Right lobe of liver (tissue), 6 donors: ENCODE measurements at regions not wholly inside any gene's neighbourhood (a gene's known extent, or its start where the extent isn't known, plus 50 kb on each side); places are given as distances from the start of the nearest gene placed in this dataset.
A peak's percentile ranks its signal among the peaks of the same experiment; 100 is the strongest.

ENCODE experiments used
- ATAC-seq, 4 donors: fragments of 200-7000 bp; cut with Tn5 transposase; one replicate each; pipeline ENCODE4 v1.9.1; 2020; ENCODE audit warnings: mild to moderate bottlenecking in 4 of 4, moderate library complexity in 4 of 4
- DNase-seq, 3 donors: peaks; one replicate each; pipeline ENCODE4 v3.0.0-alpha.2; 2020
- H3K27ac ChIP-seq, 3 donors: fragments of 200-600 bp; one replicate each; pipeline ENCODE4 v1.8.0; 2022
- H3K27me3 ChIP-seq, 2 donors: fragments of 200-600 bp; one replicate each; pipeline ENCODE4 v1.8.0; 2022
- H3K36me3 ChIP-seq, 4 donors: fragments of 200-600 bp; sonication (generic) in 1 of 4; one replicate each; pipeline versions ENCODE4 v1.5.1 to v1.8.0; 2017 to 2022; ENCODE audit warnings: control low read depth in 1 of 4
- H3K4me1 ChIP-seq, 4 donors: fragments of 200-600 bp; sonication (generic) in 1 of 4; one replicate each; pipeline versions ENCODE4 v1.5.1 to v1.8.0; 2017 to 2022; ENCODE audit warnings: control low read depth in 1 of 4
- H3K4me3 ChIP-seq, 3 donors: fragments of 200-600 bp; one replicate each; pipeline ENCODE4 v1.8.0; 2022
- H3K9me3 ChIP-seq, 4 donors: fragments of 200-600 bp; sonication (generic) in 1 of 4; one replicate each; pipeline versions ENCODE4 v1.5.1 to v1.8.0; 2017 to 2022; ENCODE audit warnings: control low read depth in 1 of 4
- POLR2A ChIP-seq: fragments of 450-650 bp; IDR thresholded peaks from one replicate; pipeline ENCODE4 v1.6.1; 2017; ENCODE audit warnings: antibody characterized with exemption, mild to moderate bottlenecking
- WGBS: methylation state at CpG from one replicate; pipeline ENCODE4 v1.1.6; 2018; ENCODE audit warnings: low coverage, low lambda C conversion rate; ENCODE audit not compliant: insufficient coverage; ENCODE audit errors: missing lambda C conversion rate; 5-methylcytosine and 5-hydroxymethylcytosine counted together
- intact Hi-C, 2 donors: fragments of 100-400 bp; cut with DNase I; formaldehyde crosslinking; loops; one replicate each; pipeline versions ENCODE4 v1.11.2 to v1.14.1; 2022
- TF ChIP-seq, protein P1 (sequence below), 4 donors: fragments of 200-600 bp in 3 of 4; fragments of 450-650 bp in 1 of 4; IDR thresholded peaks; one replicate each; pipeline versions ENCODE4 v1.5.1 to v1.8.0; 2016 to 2022; ENCODE audit warnings: antibody characterized with exemption in 4 of 4, mild to moderate bottlenecking in 2 of 4
- donor health status: DM: no; HTN: yes; CAD: no.
- donor health status: DM: no; HTN: no; CAD: no.
- donor health status: DM: no; HTN: no; CAD: no.
- donor health status: DM: no; HTN: yes; CAD: no.
- donor health status: DM: no; HTN: yes; CAD: no.

DNA sequence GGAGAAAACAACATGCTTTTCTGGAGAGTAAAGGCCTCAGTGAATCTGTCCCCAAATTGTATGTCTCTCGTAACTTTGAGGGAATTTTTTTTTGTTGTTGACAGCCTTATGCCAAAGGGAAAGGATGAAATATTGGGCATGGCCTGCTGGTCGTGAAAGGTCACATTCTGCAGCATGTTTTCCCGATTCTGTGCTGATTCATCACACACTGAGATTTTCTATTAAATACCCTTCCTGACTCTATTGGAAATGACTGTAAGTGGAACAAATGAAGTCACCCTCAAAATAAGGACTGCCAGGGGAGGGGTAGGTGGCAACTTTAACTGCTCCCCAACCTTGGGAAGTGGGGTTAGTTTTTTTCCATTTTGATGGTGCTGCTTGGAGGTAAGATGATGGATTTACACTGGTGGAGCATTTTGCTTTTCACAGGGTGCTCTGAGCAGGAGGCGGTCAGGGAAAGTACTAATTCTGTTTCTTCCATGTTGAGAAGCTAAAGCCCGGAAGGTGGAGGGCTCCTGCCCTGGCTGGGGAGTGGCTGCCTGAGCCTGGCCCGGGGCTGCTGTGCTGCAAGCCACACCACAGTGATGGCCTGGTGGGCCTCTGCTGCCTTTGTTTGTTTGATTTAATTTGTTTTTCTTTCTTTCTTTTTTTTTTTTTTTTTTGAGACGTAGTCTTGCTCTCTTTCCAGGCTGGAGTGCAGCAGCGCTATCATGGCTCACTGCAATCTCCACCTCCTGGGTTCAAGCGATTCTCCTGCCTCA, 116.8 kb upstream of the SPATA13 start:
- intact Hi-C loops = no loop called here
- TF ChIP-seq, protein P1, sequence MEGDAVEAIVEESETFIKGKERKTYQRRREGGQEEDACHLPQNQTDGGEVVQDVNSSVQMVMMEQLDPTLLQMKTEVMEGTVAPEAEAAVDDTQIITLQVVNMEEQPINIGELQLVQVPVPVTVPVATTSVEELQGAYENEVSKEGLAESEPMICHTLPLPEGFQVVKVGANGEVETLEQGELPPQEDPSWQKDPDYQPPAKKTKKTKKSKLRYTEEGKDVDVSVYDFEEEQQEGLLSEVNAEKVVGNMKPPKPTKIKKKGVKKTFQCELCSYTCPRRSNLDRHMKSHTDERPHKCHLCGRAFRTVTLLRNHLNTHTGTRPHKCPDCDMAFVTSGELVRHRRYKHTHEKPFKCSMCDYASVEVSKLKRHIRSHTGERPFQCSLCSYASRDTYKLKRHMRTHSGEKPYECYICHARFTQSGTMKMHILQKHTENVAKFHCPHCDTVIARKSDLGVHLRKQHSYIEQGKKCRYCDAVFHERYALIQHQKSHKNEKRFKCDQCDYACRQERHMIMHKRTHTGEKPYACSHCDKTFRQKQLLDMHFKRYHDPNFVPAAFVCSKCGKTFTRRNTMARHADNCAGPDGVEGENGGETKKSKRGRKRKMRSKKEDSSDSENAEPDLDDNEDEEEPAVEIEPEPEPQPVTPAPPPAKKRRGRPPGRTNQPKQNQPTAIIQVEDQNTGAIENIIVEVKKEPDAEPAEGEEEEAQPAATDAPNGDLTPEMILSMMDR (IDR thresholded peaks at IDR 0.05) = no peak
- no peak for TF ChIP-seq POLR2A
- ATAC-seq = no peak
- Histone ChIP-seq H3K4me3 (no peak overlapping the region), H3K27ac (no peak overlapping the region), H3K9me3 (no peaks in the 10 kb centered on the region), H3K36me3 (no peaks in the 10 kb centered on the region), H3K27me3 (no peaks in the 10 kb centered on the region), H3K4me1 (no peaks in the 10 kb centered on the region)
- WGBS = 74% methylated on average over 6 of the region's 9 CpGs
- DNase-seq = no peak

DNA sequence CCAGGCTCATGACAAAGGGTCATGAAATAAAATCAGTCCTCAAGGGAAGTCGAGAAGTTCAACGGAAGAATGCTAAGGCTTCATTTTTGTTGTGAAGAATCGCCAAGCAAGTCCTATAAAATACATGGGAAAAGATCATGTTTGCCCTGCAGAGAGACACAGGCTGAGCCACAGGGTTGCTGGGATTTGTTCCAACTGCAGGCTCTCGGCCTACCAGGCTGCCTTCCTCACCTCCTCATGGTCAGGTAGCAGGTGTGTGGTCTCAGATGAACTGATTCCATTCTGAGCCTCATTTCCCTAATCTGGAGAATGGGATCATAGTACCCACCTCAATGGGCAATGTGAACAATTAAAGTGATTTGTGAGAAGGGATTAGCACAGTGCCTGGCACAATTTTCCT, 114.9 kb upstream of the SPATA13 start:
- intact Hi-C loops = no loop called here
- Histone ChIP-seq H3K27me3 (no peaks in the 10 kb centered on the region), H3K27ac (no peak overlapping the region), H3K36me3 (no peaks in the 10 kb centered on the region), H3K4me1 (peaks cover 0 to 2% (median 0%) of the 10 kb centered on the region in 4 donors), H3K4me3 (no peak overlapping the region), H3K9me3 (no peaks in the 10 kb centered on the region)
- 69% methylated on average over 4 of the region's 4 CpGs for WGBS
- ATAC-seq (no peak), DNase-seq (no peak)
- TF ChIP-seq, protein P1 (IDR thresholded peaks at IDR 0.05) = no peak
- TF ChIP-seq POLR2A = no peak

DNA sequence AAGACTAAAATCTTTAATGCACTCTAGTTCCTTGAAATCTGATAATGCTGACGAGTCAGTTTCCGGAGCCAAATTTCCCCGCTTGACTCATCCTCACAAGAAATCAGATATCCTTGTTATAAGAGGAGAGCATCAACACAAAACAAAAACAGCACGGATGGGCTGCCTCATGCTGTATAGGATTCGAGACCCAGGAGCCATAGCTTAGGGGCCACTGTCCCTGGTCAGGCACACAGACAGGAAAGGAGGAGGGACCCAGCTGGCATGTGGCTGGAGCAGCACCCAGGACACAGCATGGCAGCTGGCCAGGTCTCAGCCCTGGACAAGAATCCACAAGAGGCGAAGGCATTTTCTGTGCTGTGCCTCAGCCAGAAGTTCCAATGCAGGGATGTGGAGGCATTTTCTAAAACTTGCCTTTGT, 110.2 kb upstream of the SPATA13 start:
- 89% methylated on average over 4 of the region's 6 CpGs for WGBS
- no peaks in the 10 kb centered on the region for H3K36me3 ChIP-seq
- H3K9me3 ChIP-seq = no peaks in the 10 kb centered on the region
- peak in 2 of 4 donors; percentile 28 to 33 for ATAC-seq
- H3K4me1 ChIP-seq = peaks cover 0 to 19% (median 0%) of the 10 kb centered on the region in 4 donors
- intact Hi-C loops = loop anchor here (10.0 kb wide), 1 partner anchor 174 kb away; no protein-coding TSS in a partner anchor
- H3K27me3 ChIP-seq = no peaks in the 10 kb centered on the region
- H3K27ac ChIP-seq = no peak overlapping the region
- no peak overlapping the region for H3K4me3 ChIP-seq
- DNase-seq = no peak
- TF ChIP-seq, protein P1 (IDR thresholded peaks at IDR 0.05) = no peak
- TF ChIP-seq POLR2A = no peak

DNA sequence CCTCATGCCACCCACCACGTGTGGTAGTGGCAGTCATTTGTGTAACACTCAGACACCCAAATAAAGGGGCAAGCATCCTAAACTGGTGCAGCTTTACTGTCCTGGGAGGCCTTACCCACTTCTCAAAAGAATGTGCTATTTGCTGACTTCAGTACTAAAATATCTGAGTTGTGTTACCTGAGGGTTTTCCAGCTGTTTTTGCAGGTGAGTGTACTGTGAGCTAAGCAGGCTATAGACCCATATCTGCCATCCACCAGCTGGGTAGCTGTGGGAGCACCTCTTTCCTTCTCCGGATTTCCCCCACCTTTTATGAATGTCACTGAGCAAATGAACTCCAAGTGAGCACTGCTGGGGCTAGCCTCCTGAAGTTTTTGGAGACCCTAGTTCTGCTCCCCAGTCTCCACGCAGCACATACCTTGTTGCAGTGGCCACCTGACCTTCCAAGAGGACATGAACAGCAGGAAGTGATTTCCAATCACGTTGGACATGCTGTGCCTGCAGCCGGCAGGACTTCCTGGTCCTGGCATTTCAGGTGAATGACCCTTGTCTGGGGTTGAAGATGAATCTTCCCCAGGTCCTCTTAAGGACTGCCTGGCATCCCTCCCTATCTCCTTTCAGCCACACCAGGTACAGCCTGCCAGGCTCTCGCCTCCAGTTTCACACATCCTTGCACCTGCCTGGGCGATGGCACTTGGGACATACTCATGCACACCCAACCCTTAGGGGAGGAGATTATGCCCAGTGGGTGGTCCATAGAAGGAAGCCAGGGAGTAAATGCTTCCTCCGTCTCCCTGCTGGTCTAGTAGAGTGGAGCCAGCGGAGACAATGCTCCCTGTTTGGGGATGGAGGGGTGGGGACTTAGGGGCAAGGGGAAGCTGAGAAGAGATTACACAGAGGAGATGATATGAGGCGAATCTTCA, 109.5 kb upstream of the SPATA13 start:
- DNase-seq (no peak), ATAC-seq (peak in 2 of 4 donors; percentile 6 to 50)
- no peak overlapping the region for H3K4me3 ChIP-seq
- TF ChIP-seq, protein P1 (IDR thresholded peaks at IDR 0.05) = no peak
- TF ChIP-seq POLR2A = no peak
- peaks cover 0 to 19% (median 0%) of the 10 kb centered on the region in 4 donors for H3K4me1 ChIP-seq
- H3K36me3 ChIP-seq = no peaks in the 10 kb centered on the region
- intact Hi-C loops = loop anchor here (10.0 kb wide), 1 partner anchor 174 kb away; no protein-coding TSS in a partner anchor
- H3K27ac ChIP-seq = no peak overlapping the region
- no peaks in the 10 kb centered on the region for H3K27me3 ChIP-seq
- WGBS = 78% methylated on average over 5 of the region's 10 CpGs
- no peaks in the 10 kb centered on the region for H3K9me3 ChIP-seq
